Stimulated activated CD4-positive, alpha-beta T cell treated with anti-CD3 and anti-CD28 coated beads, Interleukin-2, amount 100 ng/mL, for 4 hours (primary cell): ENCODE measurements at regions not wholly inside any gene's neighbourhood (a gene's known extent, or its start where the extent isn't known, plus 50 kb on each side); places are given as distances from the start of the nearest gene placed in this dataset.
"Not testable (repeated sequence)": the region's sequence is repeated elsewhere in the genome, so short reads cannot be mapped to it uniquely, and the experiment has no call there.

Experiments used
- DNase-seq: peaks from one replicate; pipeline ENCODE4 v3.0.0-alpha.2; 2020; ENCODE audit warnings: low read depth

GRCh38 chr6:103578115-103578514 lies 1281.6 kb downstream of the HACE1 start:
- DNase-seq, result no peak

- DNase-seq, result no peak
These were observed 1289.3 kb downstream of the HACE1 start for GRCh38 chr6:103570431-103570830.

- no peak for DNase-seq
These were observed 1304.8 kb downstream of the HACE1 start for GRCh38 chr6:103554911-103555310.

GRCh38 chr6:103538381-103538780 lies 1321.3 kb downstream of the HACE1 start:
- DNase-seq, result no peak

GRCh38 chr6:103534814-103535213 lies 1324.9 kb downstream of the HACE1 start:
- no peak for DNase-seq

- DNase-seq, result no peak
These were observed 1325.6 kb downstream of the HACE1 start for GRCh38 chr6:103534095-103534494.

GRCh38 chr6:103522045-103522444 lies 1337.7 kb downstream of the HACE1 start:
- no peak for DNase-seq

- no peak for DNase-seq
These were observed 1343.4 kb downstream of the HACE1 start for GRCh38 chr6:103516336-103516735.

- no peak for DNase-seq
These were observed 1352.7 kb downstream of the HACE1 start for GRCh38 chr6:103507052-103507451.

GRCh38 chr6:103505155-103505518 lies 1354.6 kb downstream of the HACE1 start:
- DNase-seq, result no peak

GRCh38 chr6:103504501-103505154 lies 1355.1 kb downstream of the HACE1 start:
- DNase-seq, result no peak

GRCh38 chr6:103496588-103496987 lies 1363.1 kb downstream of the HACE1 start:
- DNase-seq, result not testable (repeated sequence)

- DNase-seq, result no peak
These were observed 1403.1 kb downstream of the HACE1 start for GRCh38 chr6:103456652-103457051.

- DNase-seq, result no peak
These were observed 1404.4 kb downstream of the HACE1 start for GRCh38 chr6:103455275-103455674.

GRCh38 chr6:103409475-103409874 lies 1450.2 kb downstream of the HACE1 start:
- no peak for DNase-seq

- DNase-seq, result no peak
These were observed 1454.4 kb downstream of the HACE1 start for GRCh38 chr6:103405321-103405720.

GRCh38 chr6:103404799-103405198 lies 1454.9 kb downstream of the HACE1 start:
- no peak for DNase-seq

- no peak for DNase-seq
These were observed 1463.0 kb downstream of the HACE1 start for GRCh38 chr6:103396768-103397167.

GRCh38 chr6:103379272-103379671 lies 1480.4 kb downstream of the HACE1 start:
- DNase-seq, result no peak

- no peak for DNase-seq
These were observed 1492.5 kb downstream of the HACE1 start for GRCh38 chr6:103367212-103367611.

GRCh38 chr6:103356531-103356930 lies 1503.2 kb downstream of the HACE1 start:
- no peak for DNase-seq

- DNase-seq, result no peak
These were observed 1515.1 kb downstream of the HACE1 start for GRCh38 chr6:103344554-103345163.

GRCh38 chr6:103335412-103335811 lies 1524.3 kb downstream of the HACE1 start:
- no peak for DNase-seq
